Esophagus squamous epithelium (tissue), 4 donors: ENCODE measurements at regions not wholly inside any gene's neighbourhood (a gene's known extent, or its start where the extent isn't known, plus 50 kb on each side); places are given as distances from the start of the nearest gene placed in this dataset.

Source experiments
- CTCF ChIP-seq, 6 experiments: fragments of 450-650 bp in 4 of 6; fragments of 200-600 bp in 2 of 6; sonication (generic) in 2 of 6; IDR thresholded peaks; one replicate each; pipeline ENCODE4 v1.5.1; 2016 to 2019; ENCODE audit warnings: antibody characterized with exemption in 6 of 6, mild to moderate bottlenecking in 4 of 6, moderate library complexity in 4 of 6
- POLR2A ChIP-seq, 4 donors: fragments of 450-650 bp; IDR thresholded peaks; one replicate each; pipeline ENCODE4 v1.6.1; 2017; ENCODE audit warnings: antibody characterized with exemption in 4 of 4, mild to moderate bottlenecking in 4 of 4, moderate library complexity in 3 of 4

- no peak for TF ChIP-seq CTCF (IDR thresholded peaks at IDR 0.05)
- no peak for TF ChIP-seq POLR2A (IDR thresholded peaks at IDR 0.05)
Measured at GRCh38 chr3:20529911-20530310, 343.9 kb upstream of the SGO1 start.
